NCI-H460 (cell line): ENCODE measurements at regions not wholly inside any gene's neighbourhood (a gene's known extent, or its start where the extent isn't known, plus 50 kb on each side); places are given as distances from the start of the nearest gene placed in this dataset.

Source experiments
- DNase-seq: peaks from one replicate; pipeline ENCODE4 v3.0.0-alpha.2; 2016; ENCODE audit warnings: low read depth; ENCODE audit errors: extremely low read depth

- no peak for DNase-seq
Observed at GRCh38 chr5:61596265-61596664, 264.2 kb downstream of the ZSWIM6 start.

GRCh38 chr5:61597684-61598083, 265.6 kb downstream of the ZSWIM6 start:
- DNase-seq = no peak

GRCh38 chr5:61598126-61598525, 266.1 kb downstream of the ZSWIM6 start:
- DNase-seq = no peak

- DNase-seq = no peak
Observed at GRCh38 chr5:61599370-61600122, 267.5 kb downstream of the ZSWIM6 start.

GRCh38 chr5:61600123-61600444, 268.0 kb downstream of the ZSWIM6 start:
- no peak for DNase-seq

- DNase-seq = no peak
Observed at GRCh38 chr5:61600945-61601511, 269.0 kb downstream of the ZSWIM6 start.

GRCh38 chr5:61603211-61603908, 271.3 kb downstream of the ZSWIM6 start:
- no peak for DNase-seq

- no peak for DNase-seq
Observed at GRCh38 chr5:61604076-61605025, 272.3 kb downstream of the ZSWIM6 start.

GRCh38 chr5:61609840-61610677, 278.0 kb downstream of the ZSWIM6 start:
- DNase-seq = no peak

GRCh38 chr5:61610678-61611024, 278.6 kb downstream of the ZSWIM6 start:
- DNase-seq = no peak

GRCh38 chr5:61612431-61612830, 280.4 kb downstream of the ZSWIM6 start:
- DNase-seq = no peak

- no peak for DNase-seq
Observed at GRCh38 chr5:61613679-61614078, 281.6 kb downstream of the ZSWIM6 start.

GRCh38 chr5:61614606-61615005, 282.5 kb downstream of the ZSWIM6 start:
- no peak for DNase-seq

GRCh38 chr5:61617039-61617438, 285.0 kb downstream of the ZSWIM6 start:
- no peak for DNase-seq

GRCh38 chr5:61617995-61618525, 286.0 kb downstream of the ZSWIM6 start:
- DNase-seq = no peak

- DNase-seq = no peak
Observed at GRCh38 chr5:61618577-61618976, 286.5 kb downstream of the ZSWIM6 start.

GRCh38 chr5:61619289-61619688, 287.2 kb downstream of the ZSWIM6 start:
- DNase-seq = no peak

GRCh38 chr5:61619777-61620518, 287.9 kb downstream of the ZSWIM6 start:
- DNase-seq = no peak

GRCh38 chr5:61620699-61621182, 288.7 kb downstream of the ZSWIM6 start:
- no peak for DNase-seq
